GM23338 (cell line): ENCODE measurements at regions not wholly inside any gene's neighbourhood (a gene's known extent, or its start where the extent isn't known, plus 50 kb on each side); places are given as distances from the start of the nearest gene placed in this dataset.

Experiments
- ATAC-seq: fragments of 200-7000 bp; cut with Tn5 transposase; 3 replicates; pipeline ENCODE4 v1.9.1; 2020
- DNase-seq: peaks from one replicate; pipeline ENCODE4 v3.0.0-alpha.2; 2015; ENCODE audit warnings: low spot score
- H2AFZ ChIP-seq: fragments of 200-600 bp; sonication (generic); 2 replicates; pipeline ENCODE4 v1.8.0; 2016; ENCODE audit warnings: antibody characterized with exemption, mild to moderate bottlenecking, moderate library complexity
- H3F3A ChIP-seq: fragments of 200-600 bp; sonication (generic); replicated peaks from 2 replicates; pipeline ENCODE4 v1.8.0; 2017; ENCODE audit warnings: antibody characterized with exemption, mixed run types, low read depth
- H3K27ac ChIP-seq: fragments of 200-600 bp; sonication (generic); 2 replicates; pipeline ENCODE4 v1.6.1; 2016; ENCODE audit warnings: low read depth
- H3K27me3 ChIP-seq: fragments of 200-600 bp; sonication (generic); 2 replicates; pipeline ENCODE4 v1.8.0; 2016; ENCODE audit warnings: mild to moderate bottlenecking, mixed run types, moderate library complexity; ENCODE audit not compliant: insufficient read depth
- H3K36me3 ChIP-seq: fragments of 200-600 bp; sonication (generic); 2 replicates; pipeline ENCODE4 v1.8.0; 2016; ENCODE audit warnings: mild to moderate bottlenecking; ENCODE audit not compliant: insufficient read depth
- H3K4me1 ChIP-seq: fragments of 200-600 bp; sonication (generic); 2 replicates; pipeline ENCODE4 v1.8.0; 2016; ENCODE audit warnings: mild to moderate bottlenecking, moderate library complexity; ENCODE audit not compliant: insufficient read depth
- H3K4me2 ChIP-seq: fragments of 200-600 bp; sonication (generic); 2 replicates; pipeline ENCODE4 v1.7.1; 2017; ENCODE audit warnings: mixed run types
- H3K4me3 ChIP-seq: fragments of 200-600 bp; sonication (generic); 2 replicates; pipeline ENCODE4 v1.6.1; 2016; ENCODE audit warnings: mixed run types
- H3K79me2 ChIP-seq: fragments of 200-600 bp; sonication (generic); replicated peaks from 2 replicates; pipeline ENCODE4 v1.8.0; 2017; ENCODE audit warnings: mild to moderate bottlenecking; ENCODE audit not compliant: insufficient read depth
- H3K9me2 ChIP-seq: fragments of 200-600 bp; sonication (generic); 2 replicates; pipeline ENCODE4 v1.8.0; 2017; ENCODE audit not compliant: insufficient read depth
- H4K20me1 ChIP-seq: fragments of 200-600 bp; sonication (generic); replicated peaks from 2 replicates; pipeline ENCODE4 v1.8.0; 2017; ENCODE audit warnings: mild to moderate bottlenecking; ENCODE audit not compliant: insufficient read depth
- H3K27ac Mint-ChIP-seq: 2 replicates; pipeline ENCODE4 v1.8.0; 2020; ENCODE audit warnings: inconsistent platforms, mild to moderate bottlenecking, moderate library complexity, mixed read lengths
- H3K27me3 Mint-ChIP-seq: 3 replicates; pipeline ENCODE4 v1.8.0; 2022; ENCODE audit warnings: low read depth, mild to moderate bottlenecking, moderate library complexity, mixed read lengths, inconsistent platforms; ENCODE audit not compliant: insufficient read depth, poor library complexity
- H3K36me3 Mint-ChIP-seq: 3 replicates; pipeline ENCODE4 v1.8.0; 2021; ENCODE audit warnings: low read depth, mild to moderate bottlenecking, inconsistent platforms, moderate library complexity, mixed read lengths
- H3K4me1 Mint-ChIP-seq: 3 replicates; pipeline ENCODE4 v1.8.0; 2020; ENCODE audit warnings: mild to moderate bottlenecking, inconsistent platforms, mixed read lengths
- H3K4me3 Mint-ChIP-seq: 3 replicates; pipeline ENCODE4 v1.8.0; 2021; ENCODE audit warnings: moderate library complexity, mild to moderate bottlenecking, inconsistent platforms, mixed read lengths
- H3K9me3 Mint-ChIP-seq: 3 replicates; pipeline ENCODE4 v1.8.0; 2020; ENCODE audit warnings: moderate library complexity, mild to moderate bottlenecking, inconsistent platforms, mixed read lengths
- CTCF ChIP-seq, 2 experiments: fragments of 200-600 bp in 1 of 2; sonication (generic) in 1 of 2; conservative IDR thresholded peaks; 2 replicates each; pipeline versions ENCODE4 v1.5.1 to v1.6.1; 2016 to 2017; ENCODE audit warnings: antibody characterized with exemption in 2 of 2, low read depth in 2 of 2, mild to moderate bottlenecking in 2 of 2, moderate library complexity in 1 of 2
- EZH2 ChIP-seq: fragments of 200-600 bp; sonication (generic); IDR thresholded peaks from one replicate; pipeline ENCODE4 v1.8.0; 2017; ENCODE audit warnings: antibody characterized with exemption, mild to moderate bottlenecking, low read depth; ENCODE audit not compliant: unreplicated experiment
- EZH2phosphoT487 ChIP-seq: fragments of 200-600 bp; sonication (generic); IDR thresholded peaks from one replicate; pipeline ENCODE4 v1.8.1; 2018; ENCODE audit warnings: antibody characterized with exemption; ENCODE audit not compliant: unreplicated experiment
- REST ChIP-seq: IDR thresholded peaks from one replicate; pipeline ENCODE4 v1.6.1; 2018; ENCODE audit warnings: antibody characterized with exemption; ENCODE audit not compliant: unreplicated experiment
- STAT1 ChIP-seq: IDR thresholded peaks from one replicate; pipeline ENCODE4 v1.6.1; 2016; ENCODE audit warnings: antibody characterized with exemption; ENCODE audit not compliant: unreplicated experiment
- ZNF331 ChIP-seq: fragments of 250-450 bp; sonication (Bioruptor Pico); IDR thresholded peaks from 2 replicates; pipeline ENCODE4 v1.5.0; 2020; ENCODE audit warnings: low read depth, mild to moderate bottlenecking, moderate library complexity

GRCh38 chr5:52693280-52693679, 94.4 kb upstream of the ITGA1 start:
- no peak overlapping the region for H3K4me3 Mint-ChIP-seq
- Histone ChIP-seq H3K79me2 (no peaks in the 10 kb centered on the region), H3K4me3 (no peak overlapping the region), H3K27me3 (no peaks in the 10 kb centered on the region), H3K27ac (no peak overlapping the region), H3K9me2 (0 out of 2 replicates have a peak, but pooled peaks cover 6% of the 10 kb centered on the region), H3F3A (no peaks in the 10 kb centered on the region), H3K36me3 (no peaks in the 10 kb centered on the region), H2AFZ (no peak overlapping the region), H3K4me2 (no peak overlapping the region), H4K20me1 (no peaks in the 10 kb centered on the region), H3K4me1 (peaks cover 35% of the 10 kb centered on the region)
- DNase-seq (peak; percentile 57), ATAC-seq (peak; percentile 90)
- no peak overlapping the region for H3K27ac Mint-ChIP-seq
- peaks cover 44% of the 10 kb centered on the region for H3K4me1 Mint-ChIP-seq
- no peaks in the 10 kb centered on the region for H3K9me3 Mint-ChIP-seq
- no peaks in the 10 kb centered on the region for H3K27me3 Mint-ChIP-seq
- peak; percentile 70 to 72 for TF ChIP-seq CTCF (conservative IDR thresholded peaks at IDR 0.05; ENCODE audit: low read depth in 2 of 2)
- TF ChIP-seq EZH2: no peak
- no peaks in the 10 kb centered on the region for H3K36me3 Mint-ChIP-seq

- no peak for ATAC-seq
- no peak for DNase-seq
- H2AFZ ChIP-seq: peak overlapping the region; percentile 73; the same call in 1 of the 2 replicates
- H3K4me3 ChIP-seq: no peak overlapping the region
- H3K27ac ChIP-seq: no peak overlapping the region
- no peak for TF ChIP-seq CTCF (conservative IDR thresholded peaks at IDR 0.05; ENCODE audit: low read depth in 2 of 2)
- no peak for TF ChIP-seq REST
- TF ChIP-seq ZNF331 (CRISPR knock-in tag): no peak
- no peak for TF ChIP-seq EZH2phosphoT487
- no peak for TF ChIP-seq STAT1
- Mint-ChIP-seq H3K9me3 (no peaks in the 10 kb centered on the region), H3K4me3 (no peak overlapping the region), H3K4me1 (peaks cover 44% of the 10 kb centered on the region), H3K27me3 (no peaks in the 10 kb centered on the region), H3K27ac (no peak overlapping the region), H3K36me3 (no peaks in the 10 kb centered on the region)
- no peaks in the 10 kb centered on the region for H3K36me3 ChIP-seq
- H3K79me2 ChIP-seq: no peaks in the 10 kb centered on the region
- no peaks in the 10 kb centered on the region for H3F3A ChIP-seq
- no peaks in the 10 kb centered on the region for H3K27me3 ChIP-seq
- peaks cover 35% of the 10 kb centered on the region for H3K4me1 ChIP-seq
- H3K9me2 ChIP-seq: 0 out of 2 replicates have a peak, but pooled peaks cover 6% of the 10 kb centered on the region
- no peaks in the 10 kb centered on the region for H4K20me1 ChIP-seq
- H3K4me2 ChIP-seq: peak overlapping the region; percentile 45
These were observed 93.9 kb upstream of the ITGA1 start for GRCh38 chr5:52693836-52694235.
